Common myeloid progenitor, CD34-positive (primary cell): ENCODE measurements at regions not wholly inside any gene's neighbourhood (a gene's known extent, or its start where the extent isn't known, plus 50 kb on each side); places are given as distances from the start of the nearest gene placed in this dataset.

Experiments used
- CTCF ChIA-PET: fragments of 350-600 bp; sonication (Branson Sonifier 250); formaldehyde crosslinking; loops from one replicate; lab custom pipeline; 2021; ENCODE audit warnings: antibody characterized with exemption; lab: Charles Lee
- POLR2A ChIA-PET: fragments of 350-600 bp; sonication (Branson Sonifier 250); formaldehyde crosslinking; loops from one replicate; lab custom pipeline; 2021; ENCODE audit warnings: antibody characterized with exemption; lab: Charles Lee
- DNase-seq, 3 donors: peaks; one replicate each; pipeline versions ENCODE4 v3.0.0 to v3.0.0-alpha.2; 2013
- H3K27ac ChIP-seq, 2 experiments: 1 replicate in 1 of 2; 2 replicates in 1 of 2; pipeline ENCODE4 v1.7.0; 2013; ENCODE audit warnings: inconsistent platforms in 2 of 2, low read length in 2 of 2, mild to moderate bottlenecking in 2 of 2, low read depth in 1 of 2, moderate library complexity in 1 of 2; ENCODE audit not compliant: severe bottlenecking in 2 of 2, insufficient read depth in 1 of 2, poor library complexity in 1 of 2
- H3K27me3 ChIP-seq, 5 experiments: replicated peaks in 2 of 5; 1 replicate in 3 of 5; 2 replicates in 2 of 5; pipeline versions ENCODE4 v1.6.1 to v1.7.0; 2013; ENCODE audit warnings: low read length in 4 of 5, mild to moderate bottlenecking in 2 of 5, moderate library complexity in 2 of 5, inconsistent platforms in 1 of 5; ENCODE audit not compliant: insufficient read depth in 5 of 5, control insufficient read depth in 4 of 5
- H3K36me3 ChIP-seq, 4 experiments: 1 replicate in 2 of 4; 2 replicates in 2 of 4; pipeline versions ENCODE4 v1.6.1 to v1.7.0; 2013; ENCODE audit warnings: low read length in 3 of 4, control low read depth in 1 of 4, mild to moderate bottlenecking in 1 of 4; ENCODE audit not compliant: control insufficient read depth in 4 of 4, insufficient read depth in 4 of 4
- H3K4me1 ChIP-seq, 4 experiments: 1 replicate in 3 of 4; 2 replicates in 1 of 4; pipeline versions ENCODE4 v1.6.1 to v1.7.1; 2013; ENCODE audit warnings: low read length in 3 of 4, mild to moderate bottlenecking in 3 of 4, control low read depth in 1 of 4, inconsistent platforms in 1 of 4, moderate library complexity in 1 of 4; ENCODE audit not compliant: control insufficient read depth in 4 of 4, insufficient read depth in 4 of 4; ENCODE audit errors: control extremely low read depth in 1 of 4
- H3K4me3 ChIP-seq, 7 experiments: 1 replicate in 4 of 7; 2 replicates in 3 of 7; pipeline versions ENCODE4 v1.5.1 to v1.7.0; 2013; ENCODE audit warnings: mild to moderate bottlenecking in 7 of 7, low read length in 6 of 7, moderate library complexity in 6 of 7, inconsistent platforms in 2 of 7, low read depth in 2 of 7, control low read depth in 1 of 7; ENCODE audit not compliant: insufficient read depth in 4 of 7, control insufficient read depth in 1 of 7; ENCODE audit errors: extremely low read depth in 1 of 7
- H3K9me3 ChIP-seq, 5 experiments: 1 replicate in 4 of 5; 2 replicates in 1 of 5; pipeline versions ENCODE4 v1.6.1 to v1.7.1; 2013; ENCODE audit warnings: low read length in 4 of 5, mild to moderate bottlenecking in 2 of 5, inconsistent platforms in 1 of 5, low read depth in 1 of 5, moderate library complexity in 1 of 5; ENCODE audit not compliant: control insufficient read depth in 4 of 5, insufficient read depth in 2 of 5; ENCODE audit errors: control extremely low read depth in 1 of 5
- WGBS: methylation state at CpG from one replicate; pipeline ENCODE4 v1.1.5; 2013; ENCODE audit not compliant: insufficient coverage; 5-methylcytosine and 5-hydroxymethylcytosine counted together

DNA sequence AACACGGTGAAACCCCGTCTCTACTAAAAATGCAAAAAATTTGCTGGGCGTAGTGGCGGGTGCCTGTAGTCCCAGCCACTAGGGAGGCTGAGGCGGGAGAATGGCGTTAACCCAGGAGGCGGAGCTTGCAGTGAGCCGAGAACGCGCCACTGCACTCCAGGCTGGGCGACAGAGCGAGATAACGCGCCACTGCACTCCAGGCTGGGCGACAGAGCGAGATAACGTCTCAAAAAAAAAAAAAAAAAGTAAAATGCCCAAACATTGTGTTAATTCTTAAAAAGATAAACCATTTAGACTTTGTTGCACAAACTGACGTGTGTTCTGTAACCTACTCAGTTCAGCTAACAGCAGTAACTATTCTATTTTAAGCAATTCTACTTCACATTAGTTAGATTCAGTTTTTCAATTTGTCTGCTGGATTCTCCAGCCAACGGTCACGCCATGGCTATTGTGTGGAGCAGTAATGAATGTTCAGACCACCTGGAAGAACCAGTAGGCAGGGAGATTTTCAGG is 119.3 kb upstream of the MAN2A1 start:
- Histone ChIP-seq H3K4me3 (no peak overlapping the region), H3K36me3 (no peaks in the 10 kb centered on the region), H3K27ac (no peak overlapping the region), H3K4me1 (no peaks in the 10 kb centered on the region), H3K9me3 (no peaks in the 10 kb centered on the region), H3K27me3 (no peaks in the 10 kb centered on the region)
- WGBS: 98% methylated on average over 15 of the region's 20 CpGs
- CTCF ChIA-PET: no interaction called here
- POLR2A ChIA-PET: no interaction called here
- no peak for DNase-seq

DNA sequence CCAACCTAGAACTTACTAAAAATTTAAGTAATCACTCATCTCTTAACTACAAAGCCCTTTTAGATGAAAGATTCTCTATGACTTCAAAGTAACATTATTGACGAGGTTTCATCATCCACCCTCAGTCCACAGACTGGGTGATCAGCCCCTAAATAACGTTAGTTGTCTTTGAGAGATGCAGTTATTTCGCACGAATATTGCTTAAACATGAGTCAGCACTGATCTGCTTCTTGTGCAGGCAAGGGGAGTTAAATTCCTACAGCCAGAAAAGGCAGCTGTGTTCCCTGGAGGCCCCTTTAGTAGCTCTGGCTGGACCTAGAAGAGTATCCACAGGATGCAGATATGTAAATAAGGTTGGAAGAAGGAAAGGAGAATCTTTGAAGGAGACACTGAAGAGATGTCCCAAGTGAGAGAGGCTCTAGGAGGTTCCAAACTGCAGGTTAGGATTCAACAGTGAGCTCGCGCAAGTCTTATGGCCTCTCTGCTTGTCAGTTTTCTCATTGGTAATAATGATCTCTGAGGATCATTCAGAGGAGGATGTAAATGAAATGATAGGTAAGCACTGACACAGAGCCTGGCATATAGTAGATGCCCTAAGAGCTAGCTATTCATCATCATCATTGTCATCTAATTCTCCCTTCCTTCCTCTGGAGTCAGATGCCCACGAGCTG is 122.2 kb upstream of the MAN2A1 start:
- 96% methylated on average over 6 of the region's 7 CpGs for WGBS
- Histone ChIP-seq H3K4me1 (no peaks in the 10 kb centered on the region), H3K4me3 (no peak overlapping the region), H3K36me3 (no peaks in the 10 kb centered on the region), H3K27me3 (no peaks in the 10 kb centered on the region), H3K9me3 (no peaks in the 10 kb centered on the region), H3K27ac (no peak overlapping the region)
- no peak for DNase-seq
- ChIA-PET CTCF (no interaction called here), POLR2A (no interaction called here)

DNA sequence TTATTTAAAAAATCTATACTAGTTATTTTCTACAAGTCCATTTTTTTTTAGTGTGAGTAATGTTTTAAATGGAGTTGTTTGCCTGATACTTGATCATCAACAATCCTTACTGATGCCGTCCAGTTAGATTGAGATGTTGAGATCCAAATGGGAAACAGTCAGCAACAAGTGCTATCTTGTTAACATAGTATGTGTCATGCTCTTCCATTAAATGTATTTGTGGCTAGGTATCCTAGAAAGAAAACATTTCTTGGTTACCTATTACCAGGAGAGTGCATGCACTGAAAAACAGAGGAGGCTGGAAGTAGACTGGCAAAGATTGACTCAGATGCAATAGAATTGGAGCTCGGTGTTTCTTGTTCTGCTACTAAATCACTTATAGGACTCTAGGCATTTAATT is 123.4 kb upstream of the MAN2A1 start:
- POLR2A ChIA-PET: no interaction called here
- CTCF ChIA-PET: no interaction called here
- no peaks in the 10 kb centered on the region for H3K36me3 ChIP-seq

DNA sequence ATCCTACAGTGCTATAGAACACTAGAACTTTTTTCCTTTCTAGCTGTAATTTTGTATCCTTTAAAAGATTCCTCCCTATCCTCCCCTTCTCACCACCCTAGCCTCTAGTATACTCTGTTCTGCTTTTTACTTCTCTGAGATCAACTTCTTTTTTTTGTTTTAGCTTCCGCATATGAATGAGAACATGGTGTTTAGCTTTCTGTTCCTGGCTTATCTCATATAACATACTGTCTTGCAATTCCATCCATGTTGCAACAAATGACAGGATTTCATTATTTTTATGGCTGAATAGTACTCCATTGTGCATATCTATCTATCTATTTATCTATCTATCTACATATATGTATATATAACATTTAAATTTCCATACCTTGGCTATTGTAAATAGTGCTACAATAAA is 126.0 kb upstream of the MAN2A1 start:
- H3K9me3 ChIP-seq: no peaks in the 10 kb centered on the region
- no peak overlapping the region for H3K4me3 ChIP-seq
- H3K4me1 ChIP-seq: no peaks in the 10 kb centered on the region
- ChIA-PET POLR2A (no interaction called here), CTCF (interaction anchor here (1.0 kb wide), 1 partner anchor 444 kb away, joined by 3 read pairs; no protein-coding TSS in a partner anchor)
- no peaks in the 10 kb centered on the region for H3K27me3 ChIP-seq
- DNase-seq: no peak
- WGBS: no CpG with 5 or more reads among the region's 1 CpG
- H3K27ac ChIP-seq: no peak overlapping the region
- no peaks in the 10 kb centered on the region for H3K36me3 ChIP-seq

More for the DNA sequence above, 123.4 kb upstream of the MAN2A1 start:
- no peak overlapping the region for H3K27ac ChIP-seq
- no peak for DNase-seq
- WGBS: 83% methylated on average over 1 of the region's 2 CpGs
- no peak overlapping the region for H3K4me3 ChIP-seq
- H3K9me3 ChIP-seq: no peaks in the 10 kb centered on the region
- H3K27me3 ChIP-seq: no peaks in the 10 kb centered on the region
- H3K4me1 ChIP-seq: no peaks in the 10 kb centered on the region

DNA sequence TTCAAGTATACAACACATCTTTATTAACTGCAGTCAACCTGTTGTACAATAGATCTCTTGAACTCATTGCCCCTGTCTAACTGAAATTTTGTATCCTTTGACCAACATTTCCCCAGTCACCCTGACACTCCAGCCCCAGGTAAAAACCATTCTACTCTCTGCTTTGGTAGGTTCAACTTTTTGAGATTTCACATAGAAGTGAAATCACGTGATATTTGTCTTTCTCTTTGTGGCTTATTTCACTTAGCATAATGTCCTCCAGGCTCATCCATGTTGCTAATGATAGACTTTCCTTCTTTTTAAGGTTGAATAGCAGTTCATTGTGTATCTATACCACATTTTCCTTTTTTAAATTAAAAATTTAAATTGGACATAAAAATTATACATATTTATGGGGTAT is 126.5 kb upstream of the MAN2A1 start:
- no peak overlapping the region for H3K4me3 ChIP-seq
- no peaks in the 10 kb centered on the region for H3K27me3 ChIP-seq
- no peaks in the 10 kb centered on the region for H3K9me3 ChIP-seq
- POLR2A ChIA-PET: no interaction called here
- no peak for DNase-seq
- WGBS: 100% methylated on average over 1 of the region's 1 CpG
- peaks cover 0 to 4% (median 2%) of the 10 kb centered on the region in 4 experiments for H3K4me1 ChIP-seq
- no peaks in the 10 kb centered on the region for H3K36me3 ChIP-seq
- no peak overlapping the region for H3K27ac ChIP-seq
- CTCF ChIA-PET: interaction anchor here (1.0 kb wide), 1 partner anchor 444 kb away, joined by 3 read pairs; no protein-coding TSS in a partner anchor

DNA sequence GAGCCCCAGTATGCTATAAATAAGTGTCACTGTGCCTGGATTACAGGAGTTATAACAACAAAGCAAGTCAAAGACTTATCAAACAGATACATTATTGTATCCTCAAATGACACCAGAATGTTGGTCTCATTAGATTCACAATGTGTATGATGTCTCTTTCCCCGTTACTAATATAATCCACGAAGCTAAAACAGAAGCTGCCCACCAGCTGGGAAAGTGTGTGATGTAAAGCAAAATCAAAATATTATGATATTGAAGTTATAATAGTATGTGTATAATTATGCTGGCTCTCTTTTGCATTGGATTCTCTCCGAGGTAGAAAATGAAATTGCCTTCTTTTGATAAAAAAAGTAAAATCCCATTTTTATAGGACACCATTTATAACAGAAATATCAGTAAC is 127.3 kb upstream of the MAN2A1 start:
- H3K9me3 ChIP-seq: no peaks in the 10 kb centered on the region
- WGBS: no CpG with 5 or more reads among the region's 3 CpGs
- H3K27me3 ChIP-seq: no peaks in the 10 kb centered on the region
- no peak overlapping the region for H3K27ac ChIP-seq
- DNase-seq: no peak
- ChIA-PET CTCF (no interaction called here), POLR2A (no interaction called here)
- no peaks in the 10 kb centered on the region for H3K36me3 ChIP-seq
- no peak overlapping the region for H3K4me3 ChIP-seq
- H3K4me1 ChIP-seq: peaks cover 0 to 6% (median 2%) of the 10 kb centered on the region in 4 experiments

DNA sequence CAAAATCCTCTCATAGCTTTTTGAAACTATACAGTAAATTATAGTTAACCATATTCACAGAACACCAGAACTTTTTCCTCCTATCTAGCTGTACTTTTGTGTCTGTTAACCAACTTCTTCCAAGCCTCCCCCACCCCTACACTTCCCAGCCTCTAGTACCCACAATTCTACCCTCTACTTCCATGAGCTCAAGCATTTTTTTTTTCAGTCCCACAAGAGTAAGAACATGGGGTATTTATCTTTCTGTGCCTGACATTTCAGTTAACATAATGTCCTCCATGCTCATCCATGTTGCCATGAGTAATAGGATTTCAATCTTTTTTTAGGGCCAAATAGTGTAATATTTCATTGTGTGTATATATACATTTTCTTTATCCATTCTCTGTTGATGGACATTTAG is 128.3 kb upstream of the MAN2A1 start:
- Histone ChIP-seq H3K4me1 (peaks cover 0 to 6% (median 2%) of the 10 kb centered on the region in 4 experiments), H3K27ac (no peak overlapping the region), H3K36me3 (no peaks in the 10 kb centered on the region), H3K27me3 (no peaks in the 10 kb centered on the region), H3K4me3 (no peak overlapping the region), H3K9me3 (no peaks in the 10 kb centered on the region)
- ChIA-PET CTCF (no interaction called here), POLR2A (no interaction called here)
- no peak for DNase-seq
